ENCODE measurements at regions not wholly inside any gene's neighbourhood (a gene's known extent, or its start where the extent isn't known, plus 50 kb on each side); places are given as distances from the start of the nearest gene placed in this dataset.

DNA sequence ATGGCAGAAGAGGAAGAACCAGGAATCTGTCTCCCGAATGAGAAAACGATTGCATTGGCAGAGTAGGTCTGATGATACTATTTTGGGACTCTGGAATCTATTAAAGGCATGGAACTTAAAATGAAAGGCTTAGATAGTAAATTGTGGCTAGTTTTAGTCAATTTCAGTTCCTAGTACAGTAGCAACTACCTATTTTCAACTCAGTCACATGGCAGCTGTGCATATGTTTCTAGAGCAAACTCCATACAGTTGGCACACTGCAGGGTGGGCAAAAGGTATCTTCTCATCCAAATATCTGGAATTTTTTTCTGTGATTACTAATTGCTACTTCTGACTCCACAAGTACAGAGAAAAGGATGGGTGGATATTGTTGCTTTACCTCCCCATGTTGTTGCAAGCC, 663.6 kb downstream of the PCDH7 start:
- no peak for DNase-seq
- no peak overlapping the region for H2BK12ac ChIP-seq (ENCODE audit: low read length in 2 of 2)
- H2BK5ac ChIP-seq (ENCODE audit: low read depth, low read length, poor library complexity, severe bottlenecking) = no peak overlapping the region
- H3K18ac ChIP-seq (ENCODE audit: low read depth in 1 of 2, low read length in 2 of 2) = no peak overlapping the region
- 97% methylated on average over 2 of the region's 2 CpGs for WGBS
- H4K91ac ChIP-seq (ENCODE audit: low read length) = no peak overlapping the region
- no peak overlapping the region for H3K4ac ChIP-seq (ENCODE audit: low read depth in 1 of 2, low read length in 2 of 2)
- no peak overlapping the region for H3K27ac ChIP-seq (ENCODE audit: low read length, poor library complexity, severe bottlenecking)
- H3K14ac ChIP-seq (ENCODE audit: low read length in 2 of 2) = no peak overlapping the region
- H2AFZ ChIP-seq (ENCODE audit: low read depth, low read length) = no peak overlapping the region
- H3K36me3 ChIP-seq (ENCODE audit: control insufficient read depth in 1 of 2, insufficient read depth in 2 of 2, low read depth in 1 of 2, low read length in 2 of 2) = no peaks in the 10 kb centered on the region
- H2BK15ac ChIP-seq (ENCODE audit: low read depth, poor library complexity, severe bottlenecking) = no peak overlapping the region
- H3K4me3 ChIP-seq (ENCODE audit: insufficient read depth in 1 of 2, low read depth in 1 of 2, low read length in 2 of 2) = no peak overlapping the region
- H3K9me3 ChIP-seq (ENCODE audit: control insufficient read depth, low read length) = no peaks in the 10 kb centered on the region
- no peak overlapping the region for H4K8ac ChIP-seq (ENCODE audit: low read length)
- H3K27me3 ChIP-seq (ENCODE audit: control insufficient read depth in 1 of 2, insufficient read depth in 1 of 2, low read length in 2 of 2) = no peaks in the 10 kb centered on the region
- no peak overlapping the region for H2AK5ac ChIP-seq (ENCODE audit: low read length, severe bottlenecking)
- no peaks in the 10 kb centered on the region for H3K4me1 ChIP-seq (ENCODE audit: control insufficient read depth, insufficient read depth, low read depth, low read length)
- no peak overlapping the region for H3K9ac ChIP-seq (ENCODE audit: low read length)
- no peak overlapping the region for H3K4me2 ChIP-seq (ENCODE audit: low read length, poor library complexity, severe bottlenecking)
- H3K79me1 ChIP-seq (replicated peaks; ENCODE audit: low read length, poor library complexity, severe bottlenecking) = no peaks in the 10 kb centered on the region
- no peak overlapping the region for H2BK120ac ChIP-seq (ENCODE audit: low read depth, low read length)
- no peak overlapping the region for H3K23ac ChIP-seq (ENCODE audit: low read length in 2 of 2)

DNA sequence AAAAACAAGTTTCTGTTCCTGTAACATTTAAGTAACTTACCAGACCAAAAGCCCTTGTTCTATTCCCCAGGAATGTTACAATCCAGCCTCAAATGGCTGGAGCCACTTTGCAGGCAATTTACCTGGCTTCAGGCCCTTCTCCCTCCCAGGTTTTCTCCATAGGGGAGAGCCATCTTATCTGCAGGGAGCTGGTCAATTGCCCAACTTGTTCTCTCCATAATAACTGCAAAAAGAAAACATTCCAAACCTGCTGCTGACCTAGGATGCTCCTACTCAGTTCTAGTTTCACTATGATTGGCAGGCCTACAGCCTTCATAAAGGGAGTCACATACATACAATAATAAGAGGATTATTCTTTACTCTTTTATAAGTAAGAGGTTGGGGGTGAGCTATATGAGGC, 670.7 kb downstream of the PCDH7 start:
- Histone ChIP-seq H3K27me3 (ENCODE audit: control insufficient read depth in 1 of 2, insufficient read depth in 1 of 2, low read length in 2 of 2) (no peaks in the 10 kb centered on the region), H3K79me1 (replicated peaks; ENCODE audit: low read length, poor library complexity, severe bottlenecking) (no peaks in the 10 kb centered on the region), H2AK5ac (ENCODE audit: low read length, severe bottlenecking) (no peak overlapping the region), H3K4me2 (ENCODE audit: low read length, poor library complexity, severe bottlenecking) (no peak overlapping the region), H3K9me3 (ENCODE audit: control insufficient read depth, low read length) (no peaks in the 10 kb centered on the region), H3K4me1 (ENCODE audit: control insufficient read depth, insufficient read depth, low read depth, low read length) (no peaks in the 10 kb centered on the region), H2AFZ (ENCODE audit: low read depth, low read length) (no peak overlapping the region), H3K4me3 (ENCODE audit: insufficient read depth in 1 of 2, low read depth in 1 of 2, low read length in 2 of 2) (no peak overlapping the region), H3K9ac (ENCODE audit: low read length) (no peak overlapping the region), H4K8ac (ENCODE audit: low read length) (no peak overlapping the region), H2BK120ac (ENCODE audit: low read depth, low read length) (no peak overlapping the region), H3K14ac (ENCODE audit: low read length in 2 of 2) (no peak overlapping the region), H3K23ac (ENCODE audit: low read length in 2 of 2) (no peak overlapping the region), H3K27ac (ENCODE audit: low read length, poor library complexity, severe bottlenecking) (no peak overlapping the region), H2BK15ac (ENCODE audit: low read depth, poor library complexity, severe bottlenecking) (no peak overlapping the region), H3K36me3 (ENCODE audit: control insufficient read depth in 1 of 2, insufficient read depth in 2 of 2, low read depth in 1 of 2, low read length in 2 of 2) (no peaks in the 10 kb centered on the region), H3K4ac (ENCODE audit: low read depth in 1 of 2, low read length in 2 of 2) (no peak overlapping the region), H2BK12ac (ENCODE audit: low read length in 2 of 2) (no peak overlapping the region), H3K18ac (ENCODE audit: low read depth in 1 of 2, low read length in 2 of 2) (no peak overlapping the region), H4K91ac (ENCODE audit: low read length) (no peak overlapping the region), H2BK5ac (ENCODE audit: low read depth, low read length, poor library complexity, severe bottlenecking) (no peak overlapping the region)
- no peak for DNase-seq

DNA sequence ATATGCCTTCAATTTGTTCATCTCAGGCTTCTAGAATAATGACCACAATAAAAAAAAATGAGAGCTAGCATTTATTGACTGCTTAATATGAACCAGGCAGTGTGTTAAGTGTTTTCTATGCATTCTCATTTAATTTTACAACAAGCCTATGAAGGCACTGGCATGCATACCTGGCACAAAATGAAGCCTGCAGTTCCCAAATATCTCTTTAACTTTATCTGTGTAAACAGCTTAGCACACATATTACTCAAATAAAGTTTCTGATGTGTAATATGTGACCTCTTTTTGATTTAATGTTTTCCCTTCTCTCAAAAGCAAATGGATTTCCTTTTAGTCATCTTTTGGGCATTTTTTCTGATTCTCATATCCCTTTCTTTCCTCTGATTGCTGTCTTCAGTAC, 671.8 kb downstream of the PCDH7 start:
- Histone ChIP-seq H2AFZ (ENCODE audit: low read depth, low read length) (no peak overlapping the region), H3K9me3 (ENCODE audit: control insufficient read depth, low read length) (no peaks in the 10 kb centered on the region), H3K79me1 (replicated peaks; ENCODE audit: low read length, poor library complexity, severe bottlenecking) (no peaks in the 10 kb centered on the region), H3K4me3 (ENCODE audit: insufficient read depth in 1 of 2, low read depth in 1 of 2, low read length in 2 of 2) (no peak overlapping the region), H2AK5ac (ENCODE audit: low read length, severe bottlenecking) (no peak overlapping the region), H3K18ac (ENCODE audit: low read depth in 1 of 2, low read length in 2 of 2) (no peak overlapping the region), H3K9ac (ENCODE audit: low read length) (no peak overlapping the region), H3K27ac (ENCODE audit: low read length, poor library complexity, severe bottlenecking) (no peak overlapping the region), H4K91ac (ENCODE audit: low read length) (no peak overlapping the region), H3K27me3 (ENCODE audit: control insufficient read depth in 1 of 2, insufficient read depth in 1 of 2, low read length in 2 of 2) (no peaks in the 10 kb centered on the region), H2BK12ac (ENCODE audit: low read length in 2 of 2) (no peak overlapping the region), H3K23ac (ENCODE audit: low read length in 2 of 2) (no peak overlapping the region), H2BK5ac (ENCODE audit: low read depth, low read length, poor library complexity, severe bottlenecking) (no peak overlapping the region), H4K8ac (ENCODE audit: low read length) (no peak overlapping the region), H3K14ac (ENCODE audit: low read length in 2 of 2) (no peak overlapping the region), H3K4me2 (ENCODE audit: low read length, poor library complexity, severe bottlenecking) (no peak overlapping the region), H2BK120ac (ENCODE audit: low read depth, low read length) (no peak overlapping the region), H3K4me1 (ENCODE audit: control insufficient read depth, insufficient read depth, low read depth, low read length) (no peaks in the 10 kb centered on the region), H2BK15ac (ENCODE audit: low read depth, poor library complexity, severe bottlenecking) (no peak overlapping the region), H3K36me3 (ENCODE audit: control insufficient read depth in 1 of 2, insufficient read depth in 2 of 2, low read depth in 1 of 2, low read length in 2 of 2) (no peaks in the 10 kb centered on the region), H3K4ac (ENCODE audit: low read depth in 1 of 2, low read length in 2 of 2) (no peak overlapping the region)
- DNase-seq = no peak

DNA sequence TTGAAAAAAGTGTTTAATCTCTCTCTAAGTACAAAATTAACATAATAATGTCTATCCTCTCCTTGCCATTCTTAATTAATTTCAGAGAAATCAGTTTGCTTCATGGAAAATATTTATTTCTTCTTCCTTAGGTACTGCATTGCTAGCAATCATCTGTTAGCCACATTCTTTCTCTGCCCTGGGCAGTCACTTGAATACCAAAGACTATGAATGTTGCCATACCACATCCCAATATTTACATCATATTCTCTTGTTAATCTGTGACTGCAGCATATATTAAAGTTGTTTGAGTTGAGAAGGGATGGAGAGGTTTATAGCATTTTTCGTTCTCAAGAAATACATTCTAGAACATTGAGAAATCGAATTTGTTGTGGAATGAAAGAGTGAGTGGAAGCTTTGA, 672.8 kb downstream of the PCDH7 start:
- H3K79me1 ChIP-seq (replicated peaks; ENCODE audit: low read length, poor library complexity, severe bottlenecking) = no peaks in the 10 kb centered on the region
- H2BK15ac ChIP-seq (ENCODE audit: low read depth, poor library complexity, severe bottlenecking) = no peak overlapping the region
- WGBS = 94% methylated on average over 2 of the region's 2 CpGs
- no peak overlapping the region for H2BK120ac ChIP-seq (ENCODE audit: low read depth, low read length)
- no peaks in the 10 kb centered on the region for H3K36me3 ChIP-seq (ENCODE audit: control insufficient read depth in 1 of 2, insufficient read depth in 2 of 2, low read depth in 1 of 2, low read length in 2 of 2)
- no peak overlapping the region for H3K4me2 ChIP-seq (ENCODE audit: low read length, poor library complexity, severe bottlenecking)
- no peaks in the 10 kb centered on the region for H3K4me1 ChIP-seq (ENCODE audit: control insufficient read depth, insufficient read depth, low read depth, low read length)
- no peak overlapping the region for H3K4ac ChIP-seq (ENCODE audit: low read depth in 1 of 2, low read length in 2 of 2)
- H3K27me3 ChIP-seq (ENCODE audit: control insufficient read depth in 1 of 2, insufficient read depth in 1 of 2, low read length in 2 of 2) = no peaks in the 10 kb centered on the region
- H4K91ac ChIP-seq (ENCODE audit: low read length) = no peak overlapping the region
- H2AFZ ChIP-seq (ENCODE audit: low read depth, low read length) = no peak overlapping the region
- H3K9me3 ChIP-seq (ENCODE audit: control insufficient read depth, low read length) = no peaks in the 10 kb centered on the region
- DNase-seq = no peak
- H2AK5ac ChIP-seq (ENCODE audit: low read length, severe bottlenecking) = no peak overlapping the region
- H4K8ac ChIP-seq (ENCODE audit: low read length) = no peak overlapping the region
- no peak overlapping the region for H2BK12ac ChIP-seq (ENCODE audit: low read length in 2 of 2)
- H3K9ac ChIP-seq (ENCODE audit: low read length) = no peak overlapping the region
- H3K27ac ChIP-seq (ENCODE audit: low read length, poor library complexity, severe bottlenecking) = no peak overlapping the region
- no peak overlapping the region for H3K23ac ChIP-seq (ENCODE audit: low read length in 2 of 2)
- no peak overlapping the region for H2BK5ac ChIP-seq (ENCODE audit: low read depth, low read length, poor library complexity, severe bottlenecking)
- H3K14ac ChIP-seq (ENCODE audit: low read length in 2 of 2) = no peak overlapping the region
- H3K4me3 ChIP-seq (ENCODE audit: insufficient read depth in 1 of 2, low read depth in 1 of 2, low read length in 2 of 2) = no peak overlapping the region
- H3K18ac ChIP-seq (ENCODE audit: low read depth in 1 of 2, low read length in 2 of 2) = no peak overlapping the region
